ENCODE measurements at regions not wholly inside any gene's neighbourhood (a gene's known extent, or its start where the extent isn't known, plus 50 kb on each side); places are given as distances from the start of the nearest gene placed in this dataset.

DNA sequence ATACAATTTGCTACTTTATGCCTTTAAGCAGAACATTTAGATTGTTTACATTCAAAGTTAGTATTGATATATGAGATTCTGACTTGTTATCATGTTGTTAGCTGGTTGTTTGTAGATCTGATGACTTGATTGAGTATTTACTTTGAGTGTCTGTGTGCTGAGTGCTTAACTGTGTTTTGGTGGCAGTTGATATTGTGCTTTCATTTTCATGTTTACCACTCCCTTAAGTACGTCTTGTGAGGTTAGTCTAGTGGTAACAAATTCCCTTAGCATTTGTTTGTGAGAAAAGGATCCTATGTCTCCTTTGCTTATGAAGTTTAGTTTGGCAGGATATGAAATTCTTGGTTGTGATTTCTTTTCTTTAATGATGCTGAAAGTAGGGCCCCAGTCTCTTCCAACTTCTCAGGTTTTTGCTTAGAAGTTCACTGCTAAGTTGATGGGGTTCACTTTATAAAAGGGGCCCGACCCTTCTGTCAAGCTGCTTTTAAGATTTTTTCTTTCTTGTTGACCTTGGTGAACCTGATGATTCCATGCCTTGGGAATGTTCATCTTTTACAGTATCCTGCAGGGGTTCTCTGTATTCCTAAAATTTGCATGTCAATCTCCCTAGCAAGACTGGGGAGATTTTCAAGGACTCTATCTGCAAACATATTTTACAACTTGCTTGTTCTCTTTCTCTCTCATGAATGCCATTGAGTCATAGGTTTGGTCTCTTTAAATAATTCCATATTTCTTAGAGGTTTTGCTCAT lies 1095.4 kb upstream of the PCDH20 start:
- TF ChIP-seq, protein P1, sequence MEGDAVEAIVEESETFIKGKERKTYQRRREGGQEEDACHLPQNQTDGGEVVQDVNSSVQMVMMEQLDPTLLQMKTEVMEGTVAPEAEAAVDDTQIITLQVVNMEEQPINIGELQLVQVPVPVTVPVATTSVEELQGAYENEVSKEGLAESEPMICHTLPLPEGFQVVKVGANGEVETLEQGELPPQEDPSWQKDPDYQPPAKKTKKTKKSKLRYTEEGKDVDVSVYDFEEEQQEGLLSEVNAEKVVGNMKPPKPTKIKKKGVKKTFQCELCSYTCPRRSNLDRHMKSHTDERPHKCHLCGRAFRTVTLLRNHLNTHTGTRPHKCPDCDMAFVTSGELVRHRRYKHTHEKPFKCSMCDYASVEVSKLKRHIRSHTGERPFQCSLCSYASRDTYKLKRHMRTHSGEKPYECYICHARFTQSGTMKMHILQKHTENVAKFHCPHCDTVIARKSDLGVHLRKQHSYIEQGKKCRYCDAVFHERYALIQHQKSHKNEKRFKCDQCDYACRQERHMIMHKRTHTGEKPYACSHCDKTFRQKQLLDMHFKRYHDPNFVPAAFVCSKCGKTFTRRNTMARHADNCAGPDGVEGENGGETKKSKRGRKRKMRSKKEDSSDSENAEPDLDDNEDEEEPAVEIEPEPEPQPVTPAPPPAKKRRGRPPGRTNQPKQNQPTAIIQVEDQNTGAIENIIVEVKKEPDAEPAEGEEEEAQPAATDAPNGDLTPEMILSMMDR (IDR thresholded peaks at IDR 0.05) = no peak
- TF ChIP-seq EP300 (IDR thresholded peaks at IDR 0.05) = no peak
- TF ChIP-seq POLR2A (IDR thresholded peaks at IDR 0.05) = no peak
